Cardiac muscle cell (in vitro differentiated cells and primary cell): ENCODE measurements at regions not wholly inside any gene's neighbourhood (a gene's known extent, or its start where the extent isn't known, plus 50 kb on each side); places are given as distances from the start of the nearest gene placed in this dataset.

ENCODE experiments used
- DNase-seq, 2 donors: peaks; one replicate each; pipeline versions ENCODE4 v3.0.0 to v3.0.0-alpha.2; 2010 to 2017; ENCODE audit warnings: low read depth in 1 of 2, low spot score in 1 of 2
- H3K27ac ChIP-seq: fragments of 200-600 bp; sonication (generic); 2 replicates; pipeline ENCODE4 v1.5.1; 2016
- H3K27me3 ChIP-seq: fragments of 200-600 bp; sonication (generic); 2 replicates; pipeline ENCODE4 v1.6.0; 2016; ENCODE audit warnings: control low read depth
- H3K36me3 ChIP-seq: fragments of 200-600 bp; sonication (generic); 2 replicates; pipeline ENCODE4 v1.5.1; 2016; ENCODE audit warnings: control low read depth
- H3K4me1 ChIP-seq: fragments of 200-600 bp; sonication (generic); 2 replicates; pipeline ENCODE4 v1.8.1; 2017; ENCODE audit warnings: low read depth, mild to moderate bottlenecking, mixed run types
- H3K4me3 ChIP-seq: fragments of 200-600 bp; sonication (generic); 2 replicates; pipeline ENCODE4 v1.5.1; 2016; ENCODE audit warnings: mild to moderate bottlenecking
- H3K9me3 ChIP-seq: fragments of 200-600 bp; sonication (generic); 2 replicates; pipeline ENCODE4 v1.5.1; 2017; ENCODE audit warnings: low read depth, mild to moderate bottlenecking, control low read depth
- TF ChIP-seq, protein P1 (sequence below): IDR thresholded peaks from 2 replicates; pipeline ENCODE4 v1.5.1; 2012; ENCODE audit warnings: low read depth, mild to moderate bottlenecking, low read length

DNA sequence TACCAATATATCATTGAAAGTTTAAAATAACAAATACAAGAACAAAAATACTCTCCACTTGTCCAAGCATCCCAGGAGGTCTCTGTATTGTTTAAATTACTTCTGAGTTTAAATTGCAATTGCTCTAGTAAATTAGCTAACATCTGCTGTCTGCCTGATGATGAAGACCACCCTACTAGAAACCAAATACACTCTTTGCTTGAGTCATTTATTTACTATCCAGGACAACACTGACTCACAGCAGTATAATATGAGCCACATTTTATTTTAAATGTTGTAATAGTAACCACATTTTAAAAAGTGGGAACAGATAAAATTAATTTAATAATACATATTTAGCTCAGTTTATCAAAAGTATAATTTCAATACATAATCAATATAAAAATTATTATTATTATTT lies 62.9 kb upstream of the EEA1 start:
- Histone ChIP-seq H3K4me3 (no peak overlapping the region), H3K27me3 (no peaks in the 10 kb centered on the region), H3K9me3 (no peaks in the 10 kb centered on the region), H3K4me1 (peaks cover 27% of the 10 kb centered on the region), H3K27ac (no peak overlapping the region), H3K36me3 (no peaks in the 10 kb centered on the region)
- no peak for DNase-seq
- TF ChIP-seq, protein P1, sequence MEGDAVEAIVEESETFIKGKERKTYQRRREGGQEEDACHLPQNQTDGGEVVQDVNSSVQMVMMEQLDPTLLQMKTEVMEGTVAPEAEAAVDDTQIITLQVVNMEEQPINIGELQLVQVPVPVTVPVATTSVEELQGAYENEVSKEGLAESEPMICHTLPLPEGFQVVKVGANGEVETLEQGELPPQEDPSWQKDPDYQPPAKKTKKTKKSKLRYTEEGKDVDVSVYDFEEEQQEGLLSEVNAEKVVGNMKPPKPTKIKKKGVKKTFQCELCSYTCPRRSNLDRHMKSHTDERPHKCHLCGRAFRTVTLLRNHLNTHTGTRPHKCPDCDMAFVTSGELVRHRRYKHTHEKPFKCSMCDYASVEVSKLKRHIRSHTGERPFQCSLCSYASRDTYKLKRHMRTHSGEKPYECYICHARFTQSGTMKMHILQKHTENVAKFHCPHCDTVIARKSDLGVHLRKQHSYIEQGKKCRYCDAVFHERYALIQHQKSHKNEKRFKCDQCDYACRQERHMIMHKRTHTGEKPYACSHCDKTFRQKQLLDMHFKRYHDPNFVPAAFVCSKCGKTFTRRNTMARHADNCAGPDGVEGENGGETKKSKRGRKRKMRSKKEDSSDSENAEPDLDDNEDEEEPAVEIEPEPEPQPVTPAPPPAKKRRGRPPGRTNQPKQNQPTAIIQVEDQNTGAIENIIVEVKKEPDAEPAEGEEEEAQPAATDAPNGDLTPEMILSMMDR = no peak

DNA sequence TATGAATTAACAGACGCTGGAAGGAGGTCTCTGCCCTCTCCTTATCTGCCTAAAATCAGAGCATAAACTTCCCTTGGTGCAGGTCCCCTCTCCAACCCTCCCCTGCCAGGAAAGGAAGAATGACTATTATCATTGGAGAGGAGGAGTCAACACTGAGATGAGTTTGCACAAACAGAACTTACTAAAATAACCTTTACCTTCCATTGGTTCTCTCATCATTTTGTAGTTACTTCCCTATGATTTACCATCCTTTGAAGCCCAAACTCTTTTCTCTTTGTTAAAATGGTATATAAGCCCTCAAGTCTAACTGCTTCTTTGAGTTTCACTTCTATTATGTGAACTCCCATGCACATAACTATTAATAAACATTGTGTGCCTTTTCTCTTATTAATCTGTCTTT lies 64.2 kb upstream of the EEA1 start:
- TF ChIP-seq, protein P1 = no peak

DNA sequence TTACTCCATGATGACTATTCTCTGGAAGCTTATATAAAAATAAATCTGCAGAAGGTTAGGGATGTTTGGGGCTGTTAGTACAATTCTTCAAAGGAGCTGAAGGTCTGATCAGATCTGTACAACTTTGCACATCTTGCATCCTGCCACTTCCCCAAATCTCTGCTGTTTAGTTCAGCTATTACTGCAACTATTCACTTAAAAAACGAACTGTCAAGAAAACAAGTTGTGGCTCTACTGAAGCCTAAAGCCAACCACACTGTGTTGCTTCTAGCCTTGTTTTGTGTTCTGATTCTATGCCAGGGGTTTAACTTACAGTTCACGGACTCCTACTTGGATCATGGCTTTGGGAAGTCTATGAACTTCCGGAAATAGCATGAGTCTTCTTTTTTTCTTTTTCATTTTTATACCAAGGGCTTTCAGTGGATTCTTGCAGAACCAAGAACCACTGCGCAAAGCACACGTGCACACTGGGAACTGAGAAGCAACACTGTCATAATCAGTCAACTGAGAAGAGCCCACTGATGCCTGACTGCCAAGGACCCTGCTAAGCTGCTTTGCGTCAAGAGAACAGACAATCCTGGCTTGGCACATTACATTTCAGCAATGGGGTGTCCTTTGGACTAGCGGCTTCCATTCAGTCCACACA lies 66.3 kb upstream of the EEA1 start:
- H3K27me3 ChIP-seq = no peaks in the 10 kb centered on the region
- no peak for DNase-seq
- H3K4me3 ChIP-seq = no peak overlapping the region
- no peaks in the 10 kb centered on the region for H3K9me3 ChIP-seq
- no peaks in the 10 kb centered on the region for H3K36me3 ChIP-seq
- H3K27ac ChIP-seq = no peak overlapping the region
- H3K4me1 ChIP-seq = peaks cover 2% of the 10 kb centered on the region
- TF ChIP-seq, protein P1 = no peak

More for the DNA sequence above, 64.2 kb upstream of the EEA1 start:
- H3K4me1 ChIP-seq = peaks cover 16% of the 10 kb centered on the region
- no peak overlapping the region for H3K27ac ChIP-seq
- no peak overlapping the region for H3K4me3 ChIP-seq
- no peaks in the 10 kb centered on the region for H3K9me3 ChIP-seq
- no peaks in the 10 kb centered on the region for H3K36me3 ChIP-seq
- no peak for DNase-seq
- H3K27me3 ChIP-seq = no peaks in the 10 kb centered on the region

DNA sequence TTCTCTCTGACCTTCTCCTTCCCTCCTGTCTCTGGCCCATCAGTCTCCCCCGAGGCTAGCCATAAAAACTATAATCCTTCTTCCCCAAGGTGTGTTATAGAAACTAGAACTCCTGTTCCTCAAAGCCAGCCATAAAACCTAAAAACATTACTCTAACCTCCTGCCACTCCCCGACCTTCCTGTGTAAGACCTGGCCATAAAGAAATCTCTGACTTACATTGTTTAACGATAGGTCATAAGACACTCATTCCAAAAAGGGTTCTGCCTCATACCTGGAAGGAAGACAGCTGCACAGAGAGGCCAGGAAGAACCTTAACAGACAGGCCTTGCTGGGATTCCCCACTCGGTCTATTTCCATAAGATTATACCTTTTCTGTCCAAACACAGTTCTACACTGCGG lies 70.9 kb upstream of the EEA1 start:
- H3K4me1 ChIP-seq = no peaks in the 10 kb centered on the region
- TF ChIP-seq, protein P1 = no peak
- no peak overlapping the region for H3K27ac ChIP-seq
- no peaks in the 10 kb centered on the region for H3K9me3 ChIP-seq
- DNase-seq = no peak
- no peaks in the 10 kb centered on the region for H3K27me3 ChIP-seq
- H3K4me3 ChIP-seq = no peak overlapping the region
- no peaks in the 10 kb centered on the region for H3K36me3 ChIP-seq

DNA sequence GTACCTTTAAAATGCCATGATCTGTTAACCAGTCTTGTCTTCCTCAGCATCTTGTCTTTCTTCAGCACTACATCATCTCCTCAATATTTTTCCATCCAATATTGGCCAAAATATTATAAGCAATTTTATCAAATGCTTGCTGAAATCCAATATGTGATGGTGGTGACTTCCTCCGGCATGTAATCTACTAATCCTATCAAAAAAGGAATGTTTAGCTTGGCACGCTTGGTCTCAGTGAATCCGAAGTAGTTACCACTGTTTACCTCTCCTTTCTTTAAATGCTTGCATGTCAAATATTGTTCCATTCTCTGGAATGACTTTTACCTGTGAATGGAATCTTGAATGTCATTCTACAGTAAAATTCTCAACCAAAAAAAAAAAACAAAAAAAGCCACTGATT lies 72.3 kb upstream of the EEA1 start:
- TF ChIP-seq, protein P1 = no peak
- no peak for DNase-seq
- Histone ChIP-seq H3K9me3 (no peaks in the 10 kb centered on the region), H3K27me3 (no peaks in the 10 kb centered on the region), H3K27ac (no peak overlapping the region), H3K4me3 (no peak overlapping the region), H3K36me3 (no peaks in the 10 kb centered on the region), H3K4me1 (peaks cover 4% of the 10 kb centered on the region)
